DND-41 (cell line): ENCODE measurements at regions not wholly inside any gene's neighbourhood (a gene's known extent, or its start where the extent isn't known, plus 50 kb on each side); places are given as distances from the start of the nearest gene placed in this dataset.

Source experiments
- ATAC-seq: fragments of 200-7000 bp; cut with Tn5 transposase; 3 replicates; pipeline ENCODE4 v1.9.1; 2021; ENCODE audit warnings: low read depth; ENCODE audit not compliant: insufficient read depth
- DNase-seq: peaks from one replicate; pipeline ENCODE4 v3.0.0-alpha.2; 2020
- H2AFZ ChIP-seq: 2 replicates; pipeline ENCODE4 v1.6.0; 2012; ENCODE audit warnings: low read depth, low read length
- H3K27ac ChIP-seq: 2 replicates; pipeline ENCODE4 v1.5.1; 2012; ENCODE audit warnings: low read length, inconsistent platforms
- H3K27me3 ChIP-seq: fragments of 200-600 bp; sonication (generic); 2 replicates; pipeline ENCODE4 v1.6.0; 2012; ENCODE audit warnings: low read length, mild to moderate bottlenecking, inconsistent platforms; ENCODE audit not compliant: insufficient read depth, poor library complexity
- H3K36me3 ChIP-seq: 2 replicates; pipeline ENCODE4 v1.5.1; 2012; ENCODE audit warnings: low read length, inconsistent platforms; ENCODE audit not compliant: insufficient read depth
- H3K4me1 ChIP-seq: 2 replicates; pipeline ENCODE4 v1.5.1; 2012; ENCODE audit warnings: mild to moderate bottlenecking, low read length; ENCODE audit not compliant: insufficient read depth
- H3K4me2 ChIP-seq: 2 replicates; pipeline ENCODE4 v1.6.0; 2012; ENCODE audit warnings: mild to moderate bottlenecking, moderate library complexity, low read length, inconsistent platforms; ENCODE audit not compliant: insufficient read depth
- H3K4me3 ChIP-seq, 2 experiments: fragments of 200-600 bp in 1 of 2; shearing (Covaris generic) in 1 of 2; 2 replicates each; pipeline ENCODE4 v1.5.1; 2012 to 2016; ENCODE audit warnings: inconsistent platforms in 2 of 2, low read length in 2 of 2, mild to moderate bottlenecking in 2 of 2, low read depth in 1 of 2, moderate library complexity in 1 of 2
- H3K79me2 ChIP-seq: 2 replicates; pipeline ENCODE4 v1.6.0; 2012; ENCODE audit warnings: low read length, inconsistent platforms; ENCODE audit not compliant: insufficient read depth
- H3K9ac ChIP-seq: 2 replicates; pipeline ENCODE4 v1.6.0; 2012; ENCODE audit warnings: low read depth, mild to moderate bottlenecking, inconsistent platforms, low read length, moderate library complexity
- H3K9me3 ChIP-seq: 2 replicates; pipeline ENCODE4 v1.5.1; 2012; ENCODE audit warnings: low read length, moderate library complexity, mild to moderate bottlenecking, inconsistent platforms; ENCODE audit not compliant: insufficient read depth, severe bottlenecking
- H4K20me1 ChIP-seq: 2 replicates; pipeline ENCODE4 v1.6.0; 2012; ENCODE audit warnings: low read length; ENCODE audit not compliant: insufficient read depth
- EZH2 ChIP-seq: IDR thresholded peaks from 3 replicates; pipeline ENCODE4 v1.6.1; 2012; ENCODE audit warnings: borderline replicate concordance, low read depth, mild to moderate bottlenecking, moderate library complexity, low read length, inconsistent platforms; ENCODE audit not compliant: severe bottlenecking
- TF ChIP-seq, protein P1 (sequence below): IDR thresholded peaks from 2 replicates; pipeline ENCODE4 v1.5.1; 2012; ENCODE audit warnings: borderline replicate concordance, low read length, moderate library complexity, mild to moderate bottlenecking; ENCODE audit not compliant: poor library complexity, severe bottlenecking; ENCODE audit errors: extremely low read depth

DNA sequence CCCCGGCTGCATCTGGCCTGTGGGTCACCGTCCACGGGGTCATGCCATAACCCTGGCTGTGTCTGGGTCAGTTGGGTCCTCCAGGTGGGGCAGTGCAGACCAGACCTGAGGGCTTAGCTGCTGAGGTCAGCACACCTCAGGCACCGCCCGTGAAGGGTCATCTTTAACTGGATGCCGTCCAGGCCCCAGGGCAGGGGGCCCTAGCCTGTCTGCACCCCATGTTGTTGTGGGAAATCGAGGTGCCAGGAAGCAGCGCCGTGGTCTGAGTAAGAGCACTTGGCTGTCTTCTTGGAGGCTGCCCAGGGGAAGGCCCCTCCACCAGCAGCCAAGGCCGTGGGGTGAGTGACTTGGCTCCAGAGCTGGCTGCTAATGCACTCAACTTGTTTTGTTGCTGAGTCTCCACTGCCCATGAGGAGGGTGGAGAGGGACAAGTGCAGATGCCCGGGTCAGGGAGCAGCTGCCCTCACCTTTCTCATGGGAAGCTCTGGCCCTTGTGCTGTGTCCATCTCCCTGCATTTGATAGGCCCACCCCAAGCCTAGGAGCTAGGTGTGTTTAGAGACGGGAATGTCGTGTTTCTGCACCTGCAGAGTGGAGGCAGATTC, 317.2 kb downstream of the TMEM121 start:
- H3K4me2 ChIP-seq = no peak overlapping the region
- no peak overlapping the region for H3K4me3 ChIP-seq
- H2AFZ ChIP-seq = no peak overlapping the region
- no peak for TF ChIP-seq EZH2
- TF ChIP-seq, protein P1, sequence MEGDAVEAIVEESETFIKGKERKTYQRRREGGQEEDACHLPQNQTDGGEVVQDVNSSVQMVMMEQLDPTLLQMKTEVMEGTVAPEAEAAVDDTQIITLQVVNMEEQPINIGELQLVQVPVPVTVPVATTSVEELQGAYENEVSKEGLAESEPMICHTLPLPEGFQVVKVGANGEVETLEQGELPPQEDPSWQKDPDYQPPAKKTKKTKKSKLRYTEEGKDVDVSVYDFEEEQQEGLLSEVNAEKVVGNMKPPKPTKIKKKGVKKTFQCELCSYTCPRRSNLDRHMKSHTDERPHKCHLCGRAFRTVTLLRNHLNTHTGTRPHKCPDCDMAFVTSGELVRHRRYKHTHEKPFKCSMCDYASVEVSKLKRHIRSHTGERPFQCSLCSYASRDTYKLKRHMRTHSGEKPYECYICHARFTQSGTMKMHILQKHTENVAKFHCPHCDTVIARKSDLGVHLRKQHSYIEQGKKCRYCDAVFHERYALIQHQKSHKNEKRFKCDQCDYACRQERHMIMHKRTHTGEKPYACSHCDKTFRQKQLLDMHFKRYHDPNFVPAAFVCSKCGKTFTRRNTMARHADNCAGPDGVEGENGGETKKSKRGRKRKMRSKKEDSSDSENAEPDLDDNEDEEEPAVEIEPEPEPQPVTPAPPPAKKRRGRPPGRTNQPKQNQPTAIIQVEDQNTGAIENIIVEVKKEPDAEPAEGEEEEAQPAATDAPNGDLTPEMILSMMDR = no peak
- no peak for ATAC-seq
- DNase-seq = peak; percentile 1
- no peaks in the 10 kb centered on the region for H3K79me2 ChIP-seq
- no peaks in the 10 kb centered on the region for H3K4me1 ChIP-seq
- no peak overlapping the region for H3K27ac ChIP-seq
- no peaks in the 10 kb centered on the region for H3K9me3 ChIP-seq
- no peaks in the 10 kb centered on the region for H3K27me3 ChIP-seq
- H3K9ac ChIP-seq = no peak overlapping the region
- no peaks in the 10 kb centered on the region; the same call in 1 of the 2 replicates for H4K20me1 ChIP-seq
- H3K36me3 ChIP-seq = no peaks in the 10 kb centered on the region

- H3K4me1 ChIP-seq = no peaks in the 10 kb centered on the region
- H3K9ac ChIP-seq = no peak overlapping the region
- TF ChIP-seq, protein P1 = no peak
- no peak for TF ChIP-seq EZH2
- H3K36me3 ChIP-seq = no peaks in the 10 kb centered on the region
- H3K9me3 ChIP-seq = no peaks in the 10 kb centered on the region
- H3K27me3 ChIP-seq = no peaks in the 10 kb centered on the region
- ATAC-seq (no peak), DNase-seq (peak; percentile 1)
- H3K4me2 ChIP-seq = no peak overlapping the region
- no peak overlapping the region for H2AFZ ChIP-seq
- no peak overlapping the region for H3K4me3 ChIP-seq
- no peak overlapping the region for H3K27ac ChIP-seq
- H3K79me2 ChIP-seq = no peaks in the 10 kb centered on the region
- H4K20me1 ChIP-seq = no peaks in the 10 kb centered on the region; the same call in 1 of the 2 replicates
Measured at GRCh38 chr14:105844047-105844630, 317.8 kb downstream of the TMEM121 start.

- Histone ChIP-seq H4K20me1 (no peaks in the 10 kb centered on the region; the same call in 1 of the 2 replicates), H3K4me2 (no peak overlapping the region)
- no peak for DNase-seq
Measured at GRCh38 chr14:105844810-105845724, 318.7 kb downstream of the TMEM121 start.

More at GRCh38 chr14:105844810-105845724, 318.7 kb downstream of the TMEM121 start:
- Histone ChIP-seq H3K4me3 (no peak overlapping the region), H2AFZ (no peak overlapping the region), H3K27me3 (no peaks in the 10 kb centered on the region), H3K4me1 (no peaks in the 10 kb centered on the region), H3K79me2 (no peaks in the 10 kb centered on the region), H3K27ac (no peak overlapping the region), H3K36me3 (no peaks in the 10 kb centered on the region), H3K9me3 (no peaks in the 10 kb centered on the region), H3K9ac (no peak overlapping the region)
- TF ChIP-seq, protein P1 = no peak
- no peak for TF ChIP-seq EZH2
- no peak for ATAC-seq
